Esophagus squamous epithelium (tissue), 5 donors: ENCODE measurements at regions not wholly inside any gene's neighbourhood (a gene's known extent, or its start where the extent isn't known, plus 50 kb on each side); places are given as distances from the start of the nearest gene placed in this dataset.

ENCODE experiments used
- DNase-seq: peaks from one replicate; lab custom pipeline; 2025; lab: John Stamatoyannopoulos, UW
- H3K27ac ChIP-seq, 4 donors: fragments of 200-600 bp; sonication (generic); one replicate each; pipeline ENCODE4 v1.5.1; 2016 to 2019; ENCODE audit warnings: mild to moderate bottlenecking in 1 of 4
- H3K27me3 ChIP-seq, 4 donors: fragments of 200-600 bp; sonication (generic); 1 replicate in 3 of 4; 2 replicates in 1 of 4; pipeline versions ENCODE4 v1.5.1 to v1.6.0; 2017 to 2021; ENCODE audit warnings: antibody characterized with exemption in 1 of 4
- H3K36me3 ChIP-seq, 3 donors: fragments of 200-600 bp; sonication (generic); one replicate each; pipeline ENCODE4 v1.5.1; 2016 to 2019
- H3K4me1 ChIP-seq, 3 donors: fragments of 200-600 bp; sonication (generic); one replicate each; pipeline ENCODE4 v1.5.1; 2017 to 2019
- H3K4me3 ChIP-seq, 4 donors: fragments of 200-600 bp; sonication (generic); 1 replicate in 3 of 4; 2 replicates in 1 of 4; pipeline ENCODE4 v1.5.1; 2016 to 2019; ENCODE audit warnings: mild to moderate bottlenecking in 2 of 4, moderate library complexity in 1 of 4
- H3K9me3 ChIP-seq, 3 donors: fragments of 200-600 bp; sonication (generic); one replicate each; pipeline ENCODE4 v1.5.1; 2016 to 2019
- POLR2A ChIP-seq, 4 donors: fragments of 450-650 bp; IDR thresholded peaks; one replicate each; pipeline ENCODE4 v1.6.1; 2017; ENCODE audit warnings: antibody characterized with exemption in 4 of 4, mild to moderate bottlenecking in 4 of 4, moderate library complexity in 3 of 4
- WGBS, 2 donors: methylation state at CpG; one replicate each; pipeline ENCODE4 v1.1.5; 2018; 5-methylcytosine and 5-hydroxymethylcytosine counted together
- intact Hi-C: fragments of 100-400 bp; cut with DNase I; formaldehyde crosslinking; loops from one replicate; pipeline ENCODE4 v1.15.0; 2022
- TF ChIP-seq, protein P1 (sequence below), 6 experiments: fragments of 450-650 bp in 4 of 6; fragments of 200-600 bp in 2 of 6; sonication (generic) in 2 of 6; IDR thresholded peaks; one replicate each; pipeline ENCODE4 v1.5.1; 2016 to 2019; ENCODE audit warnings: antibody characterized with exemption in 6 of 6, mild to moderate bottlenecking in 4 of 6, moderate library complexity in 4 of 6
- donor health status: DM: yes; HTN: yes; CAD: no.

DNA sequence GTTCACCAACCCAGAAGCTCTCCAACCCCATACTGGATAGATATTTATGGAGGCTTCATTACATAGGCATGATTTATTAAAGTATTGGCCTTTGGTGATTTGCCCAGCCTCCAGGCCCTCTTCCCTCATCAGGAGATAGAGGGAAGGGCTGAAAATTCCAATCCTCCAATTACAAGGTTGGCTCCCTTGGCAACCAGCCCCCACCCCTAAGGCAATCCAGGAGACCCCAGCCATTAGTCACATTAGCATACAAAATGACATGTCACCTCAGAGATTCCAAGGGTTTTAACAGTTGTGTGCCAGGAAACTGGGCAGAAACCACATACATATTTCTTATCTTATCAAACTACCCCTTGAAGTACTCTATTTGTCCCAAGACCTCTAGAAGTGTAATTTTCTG is 210.0 kb downstream of the HINT1 start:
- no peaks in the 10 kb centered on the region for H3K9me3 ChIP-seq
- no peaks in the 10 kb centered on the region for H3K36me3 ChIP-seq

DNA sequence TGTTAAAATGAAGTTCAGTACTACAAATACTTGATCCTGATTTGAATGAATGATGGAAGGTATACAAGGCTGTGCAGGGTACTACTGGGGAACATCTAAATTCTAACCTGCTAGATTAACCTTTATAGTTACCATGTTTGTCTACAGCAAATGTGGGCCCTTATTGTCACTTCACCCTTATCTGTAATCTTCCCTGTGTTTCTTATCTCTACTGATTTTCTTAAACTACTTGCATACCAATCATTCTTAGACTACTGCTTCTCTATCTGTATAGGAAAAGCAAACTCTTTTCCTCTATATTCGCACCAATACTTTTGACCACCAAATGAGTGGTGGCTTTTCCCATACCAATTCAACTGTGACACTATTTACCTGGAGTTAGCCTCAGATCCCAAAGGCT is 210.7 kb downstream of the HINT1 start:
- TF ChIP-seq, protein P1, sequence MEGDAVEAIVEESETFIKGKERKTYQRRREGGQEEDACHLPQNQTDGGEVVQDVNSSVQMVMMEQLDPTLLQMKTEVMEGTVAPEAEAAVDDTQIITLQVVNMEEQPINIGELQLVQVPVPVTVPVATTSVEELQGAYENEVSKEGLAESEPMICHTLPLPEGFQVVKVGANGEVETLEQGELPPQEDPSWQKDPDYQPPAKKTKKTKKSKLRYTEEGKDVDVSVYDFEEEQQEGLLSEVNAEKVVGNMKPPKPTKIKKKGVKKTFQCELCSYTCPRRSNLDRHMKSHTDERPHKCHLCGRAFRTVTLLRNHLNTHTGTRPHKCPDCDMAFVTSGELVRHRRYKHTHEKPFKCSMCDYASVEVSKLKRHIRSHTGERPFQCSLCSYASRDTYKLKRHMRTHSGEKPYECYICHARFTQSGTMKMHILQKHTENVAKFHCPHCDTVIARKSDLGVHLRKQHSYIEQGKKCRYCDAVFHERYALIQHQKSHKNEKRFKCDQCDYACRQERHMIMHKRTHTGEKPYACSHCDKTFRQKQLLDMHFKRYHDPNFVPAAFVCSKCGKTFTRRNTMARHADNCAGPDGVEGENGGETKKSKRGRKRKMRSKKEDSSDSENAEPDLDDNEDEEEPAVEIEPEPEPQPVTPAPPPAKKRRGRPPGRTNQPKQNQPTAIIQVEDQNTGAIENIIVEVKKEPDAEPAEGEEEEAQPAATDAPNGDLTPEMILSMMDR (IDR thresholded peaks at IDR 0.05) = no peak
- no peak for TF ChIP-seq POLR2A (IDR thresholded peaks at IDR 0.05)
- intact Hi-C loops = no loop called here

More for the DNA sequence above, 210.0 kb downstream of the HINT1 start:
- no peak overlapping the region for H3K27ac ChIP-seq
- intact Hi-C loops = no loop called here
- no peaks in the 10 kb centered on the region for H3K4me1 ChIP-seq
- no peak for DNase-seq
- no peak overlapping the region for H3K4me3 ChIP-seq
- no peaks in the 10 kb centered on the region for H3K27me3 ChIP-seq
- no peak for TF ChIP-seq POLR2A (IDR thresholded peaks at IDR 0.05)
- TF ChIP-seq, protein P1 (IDR thresholded peaks at IDR 0.05) = no peak

DNA sequence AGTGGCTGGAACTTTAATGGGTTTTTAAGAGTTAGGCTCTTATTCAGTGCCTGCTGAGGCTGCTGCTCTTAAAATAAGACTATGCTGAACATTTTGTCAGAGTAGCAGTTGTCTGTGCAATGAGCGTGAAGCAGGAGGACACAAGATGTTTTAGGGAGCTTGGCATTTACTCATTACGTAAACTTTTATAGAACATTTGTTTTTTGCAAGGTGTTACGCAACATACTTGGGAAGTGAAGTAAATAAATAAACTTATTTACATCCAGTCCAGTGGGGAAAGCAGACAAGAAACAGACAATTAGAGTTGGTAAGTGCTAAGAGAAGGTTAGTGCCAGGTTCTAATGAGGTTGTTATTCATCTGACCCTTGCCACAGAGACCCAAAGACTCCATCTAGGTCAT is 226.0 kb downstream of the HINT1 start:
- TF ChIP-seq, protein P1 (IDR thresholded peaks at IDR 0.05) = no peak
- no peak for TF ChIP-seq POLR2A (IDR thresholded peaks at IDR 0.05)
- Histone ChIP-seq H3K4me1 (no peaks in the 10 kb centered on the region), H3K4me3 (no peak overlapping the region), H3K27me3 (no peaks in the 10 kb centered on the region), H3K36me3 (no peaks in the 10 kb centered on the region), H3K9me3 (no peaks in the 10 kb centered on the region), H3K27ac (no peak overlapping the region)
- intact Hi-C loops = no loop called here
- WGBS, 2 donors = 88 to 89% methylated on average over 3 of the region's 3 CpGs
- DNase-seq = no peak

More for the DNA sequence above, 210.7 kb downstream of the HINT1 start:
- no peaks in the 10 kb centered on the region for H3K4me1 ChIP-seq
- no peaks in the 10 kb centered on the region for H3K27me3 ChIP-seq
- no peak for DNase-seq
- H3K9me3 ChIP-seq = no peaks in the 10 kb centered on the region
- 67 to 78% methylated on average over 1 of the region's 1 CpG for WGBS, 2 donors
- H3K27ac ChIP-seq = no peak overlapping the region
- H3K36me3 ChIP-seq = no peaks in the 10 kb centered on the region
- no peak overlapping the region for H3K4me3 ChIP-seq

DNA sequence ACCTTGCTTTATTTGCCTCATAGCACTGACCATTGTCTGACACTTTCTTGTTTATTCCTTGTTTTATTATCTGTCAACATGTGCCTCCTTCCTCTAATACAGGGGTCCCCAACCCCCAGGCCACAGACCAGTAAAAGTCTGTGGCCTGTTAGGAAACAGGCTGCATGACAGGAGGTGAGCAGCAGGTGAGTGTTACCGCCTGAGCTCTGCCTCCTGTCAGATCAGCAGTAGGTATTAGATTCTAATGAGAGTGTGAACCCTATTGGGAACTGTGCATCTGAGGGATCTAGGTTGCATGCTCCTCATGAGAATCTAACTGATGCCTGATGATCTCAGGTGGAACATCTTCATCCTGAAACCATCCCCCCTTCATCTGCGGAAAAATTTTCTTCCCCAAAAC is 228.0 kb downstream of the HINT1 start:
- Histone ChIP-seq H3K9me3 (no peaks in the 10 kb centered on the region), H3K36me3 (no peaks in the 10 kb centered on the region), H3K27me3 (no peaks in the 10 kb centered on the region), H3K27ac (no peak overlapping the region), H3K4me3 (no peak overlapping the region), H3K4me1 (no peaks in the 10 kb centered on the region)
- intact Hi-C loops = no loop called here
- DNase-seq = no peak
- 72 to 80% methylated on average over 2 of the region's 2 CpGs for WGBS, 2 donors
- TF ChIP-seq, protein P1 (IDR thresholded peaks at IDR 0.05) = no peak
- TF ChIP-seq POLR2A (IDR thresholded peaks at IDR 0.05) = no peak

DNA sequence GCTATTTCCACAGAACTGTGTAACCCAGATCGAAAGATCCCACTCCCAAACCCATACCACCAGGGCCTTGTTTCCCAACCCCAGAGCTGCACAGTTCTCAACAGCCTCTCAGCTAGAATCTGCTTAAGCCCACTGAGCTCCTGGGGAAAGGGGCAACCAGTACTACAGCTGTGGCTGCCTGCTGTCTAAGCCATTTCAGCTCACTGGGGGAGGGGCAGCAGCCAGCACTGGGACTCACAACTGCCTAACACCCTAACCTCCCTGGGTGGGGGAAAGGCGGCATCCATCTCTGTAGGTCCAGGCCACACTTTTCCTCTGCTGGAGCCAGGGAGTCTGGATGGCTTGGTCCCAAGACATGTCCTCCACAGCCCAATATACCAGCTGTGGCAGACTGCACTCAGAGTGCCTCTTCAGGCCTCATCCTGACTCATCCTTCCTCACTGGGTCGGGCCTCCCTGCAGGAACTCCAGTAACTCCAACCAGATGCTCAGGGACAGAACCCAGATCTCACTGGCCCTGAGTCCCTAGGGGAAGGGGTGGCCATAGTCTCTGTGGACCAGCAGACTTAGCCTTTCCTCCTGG is 241.4 kb downstream of the HINT1 start:
- H3K4me1 ChIP-seq = no peaks in the 10 kb centered on the region
- H3K27ac ChIP-seq = no peak overlapping the region
- intact Hi-C loops = no loop called here
- no peak for DNase-seq
- TF ChIP-seq, protein P1 (IDR thresholded peaks at IDR 0.05) = no peak
- TF ChIP-seq POLR2A (IDR thresholded peaks at IDR 0.05) = no peak
- no peaks in the 10 kb centered on the region for H3K27me3 ChIP-seq
- 61 to 91% methylated on average over 1 to 3 of the region's 3 CpGs for WGBS, 2 donors
- no peak overlapping the region for H3K4me3 ChIP-seq
- H3K9me3 ChIP-seq = no peaks in the 10 kb centered on the region
- no peaks in the 10 kb centered on the region for H3K36me3 ChIP-seq
